Central memory CD8-positive, alpha-beta T cell (primary cell): ENCODE measurements at regions not wholly inside any gene's neighbourhood (a gene's known extent, or its start where the extent isn't known, plus 50 kb on each side); places are given as distances from the start of the nearest gene placed in this dataset.

Experiments
- ATAC-seq: fragments of 150-1000 bp; cut with Tn5 transposase; replicated peaks from 2 replicates; pipeline ENCODE4 v1.10.0; 2022; ENCODE audit warnings: mild to moderate bottlenecking, moderate FRiP score, moderate number of reproducible peaks; ENCODE audit not compliant: poor library complexity, severe bottlenecking; ENCODE audit errors: extremely low read depth
- DNase-seq, 2 donors: peaks; one replicate each; pipeline ENCODE4 v3.0.0; 2021; ENCODE audit warnings: low spot score in 2 of 2
- H3K27ac Mint-ChIP-seq: one replicate; pipeline ENCODE4 v1.8.0; 2022; ENCODE audit warnings: low read depth, mild to moderate bottlenecking, moderate library complexity, mixed read lengths
- H3K27me3 Mint-ChIP-seq: one replicate; pipeline ENCODE4 v1.8.0; 2022; ENCODE audit warnings: mixed read lengths
- H3K36me3 Mint-ChIP-seq: one replicate; pipeline ENCODE4 v1.8.0; 2022; ENCODE audit warnings: mild to moderate bottlenecking, moderate library complexity, mixed read lengths; ENCODE audit not compliant: insufficient read depth
- H3K4me1 Mint-ChIP-seq: one replicate; pipeline ENCODE4 v1.8.0; 2022; ENCODE audit warnings: mixed read lengths
- H3K4me3 Mint-ChIP-seq: one replicate; pipeline ENCODE4 v1.8.0; 2022; ENCODE audit warnings: mild to moderate bottlenecking, moderate library complexity, mixed read lengths
- H3K9me3 Mint-ChIP-seq: one replicate; pipeline ENCODE4 v1.8.0; 2022; ENCODE audit warnings: mixed read lengths

- Mint-ChIP-seq H3K4me3 (no peak overlapping the region), H3K4me1 (no peaks in the 10 kb centered on the region)
Measured at GRCh38 chr14:87879389-87879788, 113.6 kb downstream of the GALC start.

GRCh38 chr14:87878959-87879358 is 114.0 kb downstream of the GALC start:
- H3K27me3 Mint-ChIP-seq: peaks cover 60% of the 10 kb centered on the region
- ATAC-seq (no peak), DNase-seq (no peak)
- no peak overlapping the region for H3K27ac Mint-ChIP-seq
- no peaks in the 10 kb centered on the region for H3K9me3 Mint-ChIP-seq
- H3K4me3 Mint-ChIP-seq: no peak overlapping the region
- no peaks in the 10 kb centered on the region for H3K4me1 Mint-ChIP-seq
- H3K36me3 Mint-ChIP-seq: no peaks in the 10 kb centered on the region

More at GRCh38 chr14:87879389-87879788, 113.6 kb downstream of the GALC start:
- no peak overlapping the region for H3K27ac Mint-ChIP-seq
- ATAC-seq: no peak
- H3K36me3 Mint-ChIP-seq: no peaks in the 10 kb centered on the region
- peaks cover 56% of the 10 kb centered on the region for H3K27me3 Mint-ChIP-seq
- no peak for DNase-seq
- H3K9me3 Mint-ChIP-seq: no peaks in the 10 kb centered on the region

DNA sequence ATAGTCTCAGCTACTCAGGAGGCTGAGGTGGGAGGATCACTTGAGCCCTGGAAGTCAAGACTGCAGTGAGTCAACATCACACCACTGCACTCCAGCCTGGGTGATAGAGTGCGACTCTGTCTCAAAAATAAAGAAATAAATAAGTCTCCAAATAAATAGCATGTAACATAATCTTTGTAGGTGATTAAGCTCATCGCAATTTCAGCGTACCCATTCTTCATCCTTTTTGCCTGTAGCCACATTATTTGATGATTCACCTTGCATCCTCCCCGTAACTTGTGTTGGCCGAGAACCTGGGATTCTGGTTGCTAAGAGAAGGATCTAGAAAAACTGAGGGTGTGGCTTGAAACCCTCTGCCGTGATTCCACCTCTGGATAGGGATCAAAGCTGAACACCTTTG is 115.1 kb downstream of the GALC start:
- Mint-ChIP-seq H3K27ac (no peak overlapping the region), H3K9me3 (no peaks in the 10 kb centered on the region), H3K27me3 (peaks cover 58% of the 10 kb centered on the region), H3K36me3 (no peaks in the 10 kb centered on the region), H3K4me3 (no peak overlapping the region), H3K4me1 (no peaks in the 10 kb centered on the region)
- DNase-seq (no peak), ATAC-seq (no peak)

DNA sequence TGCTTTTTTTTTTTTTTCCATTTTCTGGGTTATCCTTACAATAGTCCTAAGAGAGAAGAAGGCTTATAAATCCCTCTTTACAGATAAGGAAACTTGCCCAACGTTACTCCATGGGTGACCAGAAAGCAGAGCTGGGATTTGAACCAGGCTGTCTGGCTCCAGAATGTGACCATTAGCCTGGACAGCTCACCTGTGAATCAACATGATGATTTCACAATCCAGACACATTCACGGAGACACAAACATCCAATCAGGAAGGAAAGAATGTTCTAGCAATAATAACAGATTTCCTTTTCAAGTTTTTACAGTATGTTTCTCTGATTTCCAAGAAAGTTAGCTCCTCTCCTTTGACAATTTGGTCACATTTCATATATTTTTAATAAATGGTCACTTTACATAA is 118.3 kb downstream of the GALC start:
- Mint-ChIP-seq H3K27ac (no peak overlapping the region), H3K4me1 (no peaks in the 10 kb centered on the region), H3K9me3 (no peaks in the 10 kb centered on the region), H3K27me3 (peaks cover 52% of the 10 kb centered on the region), H3K36me3 (no peaks in the 10 kb centered on the region), H3K4me3 (no peak overlapping the region)
- DNase-seq: no peak
- ATAC-seq: no peak

GRCh38 chr14:87873741-87874140 is 119.2 kb downstream of the GALC start:
- Mint-ChIP-seq H3K9me3 (no peaks in the 10 kb centered on the region), H3K4me1 (no peaks in the 10 kb centered on the region), H3K4me3 (no peak overlapping the region), H3K27me3 (peaks cover 50% of the 10 kb centered on the region), H3K27ac (no peak overlapping the region), H3K36me3 (no peaks in the 10 kb centered on the region)
- no peak for ATAC-seq
- DNase-seq: no peak

- Mint-ChIP-seq H3K4me3 (no peak overlapping the region), H3K9me3 (no peaks in the 10 kb centered on the region), H3K27me3 (peaks cover 49% of the 10 kb centered on the region), H3K27ac (no peak overlapping the region), H3K36me3 (no peaks in the 10 kb centered on the region), H3K4me1 (no peaks in the 10 kb centered on the region)
- DNase-seq (no peak), ATAC-seq (no peak)
Measured at GRCh38 chr14:87869619-87870583, 123.1 kb downstream of the GALC start.

GRCh38 chr14:87868920-87869319 is 124.1 kb downstream of the GALC start:
- H3K4me3 Mint-ChIP-seq: no peak overlapping the region
- H3K27ac Mint-ChIP-seq: no peak overlapping the region
- no peak for ATAC-seq
- no peaks in the 10 kb centered on the region for H3K9me3 Mint-ChIP-seq
- H3K4me1 Mint-ChIP-seq: no peaks in the 10 kb centered on the region
- no peaks in the 10 kb centered on the region for H3K36me3 Mint-ChIP-seq
- peaks cover 40% of the 10 kb centered on the region for H3K27me3 Mint-ChIP-seq
- no peak for DNase-seq

DNA sequence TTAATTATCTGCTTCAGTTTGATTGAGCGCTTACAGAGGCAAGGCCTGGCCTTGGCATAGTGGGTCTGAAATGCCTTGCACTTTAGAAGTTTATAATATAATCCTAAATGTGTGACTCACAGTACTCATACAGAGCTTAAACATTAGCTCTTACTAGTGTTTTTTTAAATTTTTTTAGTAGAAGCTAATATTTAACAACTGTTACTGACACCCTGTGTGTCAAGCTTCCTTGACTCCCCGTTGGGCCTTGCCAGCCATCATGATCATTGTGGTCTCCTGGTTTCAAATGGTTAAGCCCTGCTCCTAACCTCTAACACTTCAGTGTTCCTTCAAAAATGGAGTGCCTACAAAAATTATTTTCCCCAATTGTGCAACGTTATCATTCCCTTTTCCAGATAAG is 126.9 kb downstream of the GALC start:
- Mint-ChIP-seq H3K27ac (no peak overlapping the region), H3K9me3 (no peaks in the 10 kb centered on the region), H3K36me3 (no peaks in the 10 kb centered on the region), H3K4me3 (no peak overlapping the region), H3K27me3 (peaks cover 29% of the 10 kb centered on the region), H3K4me1 (no peaks in the 10 kb centered on the region)
- DNase-seq: no peak
- no peak for ATAC-seq

DNA sequence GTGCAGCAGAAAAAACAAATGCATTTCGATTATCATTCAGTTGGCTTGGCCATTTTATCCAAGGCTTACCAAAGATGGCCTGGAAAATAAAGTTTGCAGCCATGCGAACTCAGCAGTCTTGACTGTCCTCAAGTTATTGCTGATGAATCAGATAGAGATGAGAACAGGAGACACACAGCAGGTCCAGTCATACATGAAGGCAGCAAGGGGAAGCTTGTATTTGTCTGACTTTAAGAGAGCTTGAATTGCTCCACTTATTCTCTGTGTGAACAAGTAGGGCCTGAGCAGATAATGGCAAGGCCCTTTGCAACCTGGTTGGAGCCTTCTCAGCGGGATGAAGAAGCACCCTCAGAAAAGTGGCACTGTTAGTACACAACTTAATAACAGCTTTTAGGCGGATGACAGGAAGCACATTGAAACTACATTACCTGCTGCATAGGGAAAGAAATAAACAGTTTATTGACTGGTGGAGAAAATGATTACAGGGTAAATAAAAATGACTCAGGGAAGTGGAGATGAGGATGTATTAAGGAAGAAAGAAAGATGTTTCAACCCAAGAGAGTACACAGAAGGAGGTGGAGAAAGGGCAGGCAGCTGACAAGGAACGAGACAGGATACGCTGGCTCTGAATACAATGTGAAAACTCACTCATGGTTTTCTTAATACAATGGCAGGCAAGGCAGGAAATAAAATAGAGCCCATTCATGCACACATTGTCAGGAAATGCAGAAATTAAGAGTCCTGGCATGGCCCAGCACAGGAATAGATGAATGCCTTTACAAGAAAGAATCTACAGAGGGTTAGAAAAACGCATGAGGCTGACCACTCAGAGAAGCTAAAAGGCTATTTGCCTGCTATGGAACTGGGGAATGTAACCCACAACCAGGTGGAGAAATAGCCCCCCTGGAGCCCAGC is 128.4 kb downstream of the GALC start:
- Mint-ChIP-seq H3K4me3 (no peak overlapping the region), H3K9me3 (no peaks in the 10 kb centered on the region), H3K27me3 (peaks cover 15% of the 10 kb centered on the region), H3K27ac (no peak overlapping the region), H3K36me3 (no peaks in the 10 kb centered on the region), H3K4me1 (no peaks in the 10 kb centered on the region)
- no peak for ATAC-seq
- DNase-seq: no peak

DNA sequence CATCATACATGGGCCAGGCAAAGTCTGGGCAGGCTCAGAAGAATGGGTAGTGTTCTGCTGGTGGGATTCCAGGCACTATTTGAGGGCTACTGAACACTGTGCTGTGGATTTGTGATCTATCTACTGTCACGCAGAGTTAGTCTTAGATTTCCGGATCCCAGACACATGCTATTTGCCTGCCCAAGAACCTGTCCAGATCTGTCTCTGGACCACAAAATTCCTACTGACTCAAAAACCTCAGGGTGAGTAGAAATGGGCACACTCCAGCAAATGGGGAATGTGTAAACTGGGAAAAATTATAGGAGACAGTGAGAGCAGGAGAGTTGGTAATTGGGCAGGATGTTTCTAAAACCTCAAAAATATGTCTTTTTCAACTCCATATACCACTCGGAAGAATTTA is 129.9 kb downstream of the GALC start:
- H3K4me3 Mint-ChIP-seq: no peak overlapping the region
- no peaks in the 10 kb centered on the region for H3K4me1 Mint-ChIP-seq
- H3K27ac Mint-ChIP-seq: no peak overlapping the region
- ATAC-seq (no peak), DNase-seq (no peak)
- no peaks in the 10 kb centered on the region for H3K36me3 Mint-ChIP-seq
- H3K9me3 Mint-ChIP-seq: no peaks in the 10 kb centered on the region
- H3K27me3 Mint-ChIP-seq: peaks cover 2% of the 10 kb centered on the region

- Mint-ChIP-seq H3K27me3 (peaks cover 20% of the 10 kb centered on the region), H3K4me1 (no peaks in the 10 kb centered on the region), H3K4me3 (no peak overlapping the region), H3K27ac (no peak overlapping the region), H3K36me3 (no peaks in the 10 kb centered on the region), H3K9me3 (no peaks in the 10 kb centered on the region)
- DNase-seq (no peak), ATAC-seq (no peak)
Measured at GRCh38 chr14:87852107-87852506, 140.9 kb downstream of the GALC start.

DNA sequence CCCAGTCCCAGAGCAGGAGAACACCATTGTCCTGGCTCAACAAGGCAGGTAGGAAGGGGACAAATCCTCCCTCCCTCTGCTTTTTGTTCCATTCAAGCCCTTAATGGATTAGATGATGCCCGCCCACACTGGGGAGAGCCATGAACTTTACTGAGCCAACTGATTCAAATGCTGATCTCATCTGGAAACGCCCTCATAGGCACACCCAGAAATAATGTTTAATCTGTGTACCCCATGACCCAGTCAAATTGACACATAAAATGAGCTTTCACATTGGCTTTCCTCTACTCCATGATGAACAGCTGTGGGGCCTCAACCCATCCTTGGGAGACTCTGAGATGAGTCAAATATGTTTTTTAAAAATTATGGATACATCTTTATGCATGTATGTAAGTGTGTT is 141.8 kb downstream of the GALC start:
- ATAC-seq: no peak
- H3K27me3 Mint-ChIP-seq: peaks cover 24% of the 10 kb centered on the region

More for the DNA sequence above, 141.8 kb downstream of the GALC start:
- DNase-seq: no peak
- no peaks in the 10 kb centered on the region for H3K36me3 Mint-ChIP-seq
- H3K4me3 Mint-ChIP-seq: no peak overlapping the region
- no peak overlapping the region for H3K27ac Mint-ChIP-seq
- no peaks in the 10 kb centered on the region for H3K9me3 Mint-ChIP-seq
- H3K4me1 Mint-ChIP-seq: no peaks in the 10 kb centered on the region
